ENCODE measurements at regions not wholly inside any gene's neighbourhood (a gene's known extent, or its start where the extent isn't known, plus 50 kb on each side); places are given as distances from the start of the nearest gene placed in this dataset.

GRCh38 chr6:92496527-92496926 is 922.8 kb downstream of the EPHA7 start:
- Histone ChIP-seq H3K9me1 (ENCODE audit: control insufficient read depth, extremely low read depth, insufficient read depth, low read length) (no peaks in the 10 kb centered on the region), H3K4me3 (ENCODE audit: control insufficient read depth in 2 of 3, extremely low read depth in 1 of 3, insufficient read depth in 2 of 3, low read depth in 1 of 3, low read length in 3 of 3) (no peak overlapping the region), H3K4me1 (ENCODE audit: control insufficient read depth, extremely low read depth, insufficient read depth, low read length) (no peaks in the 10 kb centered on the region), H3K9ac (ENCODE audit: control insufficient read depth, extremely low read depth, insufficient read depth, low read length) (no peak overlapping the region), H3K79me2 (ENCODE audit: control insufficient read depth, insufficient read depth, low read length) (no peaks in the 10 kb centered on the region), H3K36me3 (ENCODE audit: control insufficient read depth in 2 of 2, extremely low read depth in 1 of 2, insufficient read depth in 2 of 2, low read length in 2 of 2) (no peaks in the 10 kb centered on the region), H3K4me2 (ENCODE audit: control insufficient read depth, extremely low read depth, insufficient read depth, low read depth, low read length) (no peak overlapping the region), H4K20me1 (ENCODE audit: control insufficient read depth, extremely low read depth, insufficient read depth, low read length) (no peaks in the 10 kb centered on the region), H3K9me3 (ENCODE audit: control insufficient read depth, low read depth, low read length) (no peaks in the 10 kb centered on the region), H2AFZ (ENCODE audit: control insufficient read depth, low read length) (no peak overlapping the region), H3K27ac (ENCODE audit: control insufficient read depth, insufficient read depth, low read length) (no peak overlapping the region), H3K27me3 (ENCODE audit: control insufficient read depth, extremely low read depth, insufficient read depth, low read length) (no peaks in the 10 kb centered on the region)
- no peak for FAIRE-seq
- DNase-seq (ENCODE audit: low read depth, low spot score) = no peak
- TF ChIP-seq EZH2 (IDR thresholded peaks at IDR 0.05; ENCODE audit: low read length) (no peak), CTCF (optimal IDR thresholded peaks at IDR 0.05 in 1 of 3, IDR thresholded peaks at IDR 0.05 in 1 of 3, conservative IDR thresholded peaks at IDR 0.05 in 1 of 3; ENCODE audit: extremely low read depth in 1 of 3, insufficient read depth in 2 of 3, low read length in 3 of 3) (no peak)
- dilution Hi-C loops (cut with MboI; ENCODE audit: extremely low pct_ligation_motif_present, low sequenced_read_pairs) = no loop called here

- H3K9me1 ChIP-seq (ENCODE audit: control insufficient read depth, extremely low read depth, insufficient read depth, low read length) = no peaks in the 10 kb centered on the region
- H3K4me2 ChIP-seq (ENCODE audit: control insufficient read depth, extremely low read depth, insufficient read depth, low read depth, low read length) = no peak overlapping the region
- no peaks in the 10 kb centered on the region for H3K27me3 ChIP-seq (ENCODE audit: control insufficient read depth, extremely low read depth, insufficient read depth, low read length)
- H3K9ac ChIP-seq (ENCODE audit: control insufficient read depth, extremely low read depth, insufficient read depth, low read length) = no peak overlapping the region
- dilution Hi-C loops (cut with MboI; ENCODE audit: extremely low pct_ligation_motif_present, low sequenced_read_pairs) = no loop called here
- no peaks in the 10 kb centered on the region for H3K36me3 ChIP-seq (ENCODE audit: control insufficient read depth in 2 of 2, extremely low read depth in 1 of 2, insufficient read depth in 2 of 2, low read length in 2 of 2)
- H3K9me3 ChIP-seq (ENCODE audit: control insufficient read depth, low read depth, low read length) = no peaks in the 10 kb centered on the region
- no peaks in the 10 kb centered on the region for H3K4me1 ChIP-seq (ENCODE audit: control insufficient read depth, extremely low read depth, insufficient read depth, low read length)
- FAIRE-seq = no peak
- no peak overlapping the region for H3K4me3 ChIP-seq (ENCODE audit: control insufficient read depth in 2 of 3, extremely low read depth in 1 of 3, insufficient read depth in 2 of 3, low read depth in 1 of 3, low read length in 3 of 3)
- TF ChIP-seq CTCF (optimal IDR thresholded peaks at IDR 0.05 in 1 of 3, IDR thresholded peaks at IDR 0.05 in 1 of 3, conservative IDR thresholded peaks at IDR 0.05 in 1 of 3; ENCODE audit: extremely low read depth in 1 of 3, insufficient read depth in 2 of 3, low read length in 3 of 3) (no peak), EZH2 (IDR thresholded peaks at IDR 0.05; ENCODE audit: low read length) (no peak)
- no peaks in the 10 kb centered on the region for H3K79me2 ChIP-seq (ENCODE audit: control insufficient read depth, insufficient read depth, low read length)
- no peaks in the 10 kb centered on the region for H4K20me1 ChIP-seq (ENCODE audit: control insufficient read depth, extremely low read depth, insufficient read depth, low read length)
- no peak for DNase-seq (ENCODE audit: low read depth, low spot score)
- H3K27ac ChIP-seq (ENCODE audit: control insufficient read depth, insufficient read depth, low read length) = no peak overlapping the region
- H2AFZ ChIP-seq (ENCODE audit: control insufficient read depth, low read length) = no peak overlapping the region
These were observed 924.1 kb downstream of the EPHA7 start for GRCh38 chr6:92495242-92495641.

Measured in keratinocyte (primary cell).